GM21619 (cell line): ENCODE measurements at regions not wholly inside any gene's neighbourhood (a gene's known extent, or its start where the extent isn't known, plus 50 kb on each side); places are given as distances from the start of the nearest gene placed in this dataset.
"Not testable (repeated sequence)": the region's sequence is repeated elsewhere in the genome, so short reads cannot be mapped to it uniquely, and the experiment has no call there.

Experiments
- ATAC-seq: cut with Tn5 transposase; IDR thresholded peaks from one replicate; pipeline ENCODE4 v1.9.1; 2021; ENCODE audit not compliant: unreplicated experiment

- no peak for ATAC-seq
Measured at GRCh38 chr9:738209-738915, 103.1 kb upstream of the DMRT1 start.

GRCh38 chr9:739362-739761 is 102.1 kb upstream of the DMRT1 start:
- ATAC-seq, result no peak

- no peak for ATAC-seq
Measured at GRCh38 chr9:740221-740620, 101.3 kb upstream of the DMRT1 start.

- no peak for ATAC-seq
Measured at GRCh38 chr9:742104-742503, 99.4 kb upstream of the DMRT1 start.

GRCh38 chr9:742914-743589 is 98.4 kb upstream of the DMRT1 start:
- ATAC-seq, result no peak

- ATAC-seq, result no peak
Measured at GRCh38 chr9:744046-744712, 97.3 kb upstream of the DMRT1 start.

GRCh38 chr9:744790-745484 is 96.6 kb upstream of the DMRT1 start:
- no peak for ATAC-seq

- ATAC-seq, result no peak
Measured at GRCh38 chr9:745761-746380, 95.6 kb upstream of the DMRT1 start.

- no peak for ATAC-seq
Measured at GRCh38 chr9:746661-747434, 94.6 kb upstream of the DMRT1 start.

GRCh38 chr9:747567-747966 is 93.9 kb upstream of the DMRT1 start:
- no peak for ATAC-seq

GRCh38 chr9:748861-749497 is 92.5 kb upstream of the DMRT1 start:
- no peak for ATAC-seq

GRCh38 chr9:749716-750115 is 91.8 kb upstream of the DMRT1 start:
- no peak for ATAC-seq

GRCh38 chr9:750249-750967 is 91.1 kb upstream of the DMRT1 start:
- no peak for ATAC-seq

GRCh38 chr9:751137-752051 is 90.1 kb upstream of the DMRT1 start:
- no peak for ATAC-seq

- no peak for ATAC-seq
Measured at GRCh38 chr9:752201-752600, 89.3 kb upstream of the DMRT1 start.

- ATAC-seq, result no peak
Measured at GRCh38 chr9:752681-753200, 88.8 kb upstream of the DMRT1 start.

GRCh38 chr9:753734-754133 is 87.8 kb upstream of the DMRT1 start:
- ATAC-seq, result not testable (repeated sequence)
